OCI-LY1 (cell line): ENCODE measurements at regions not wholly inside any gene's neighbourhood (a gene's known extent, or its start where the extent isn't known, plus 50 kb on each side); places are given as distances from the start of the nearest gene placed in this dataset.

ENCODE experiments used
- CTCF ChIP-seq: fragments of 200-600 bp; sonication (generic), shearing (Covaris generic); IDR thresholded peaks from 2 replicates; pipeline ENCODE4 v1.5.1; 2017; ENCODE audit warnings: mild to moderate bottlenecking, antibody characterized with exemption, low read length, moderate library complexity, mixed read lengths
- EZH2 ChIP-seq: fragments of 200-600 bp; sonication (generic), shearing (Covaris generic); IDR thresholded peaks from 2 replicates; pipeline ENCODE4 v1.8.0; 2017; ENCODE audit warnings: borderline replicate concordance, mixed run types, mild to moderate bottlenecking, antibody characterized with exemption, low read length, moderate library complexity, mixed read lengths

DNA sequence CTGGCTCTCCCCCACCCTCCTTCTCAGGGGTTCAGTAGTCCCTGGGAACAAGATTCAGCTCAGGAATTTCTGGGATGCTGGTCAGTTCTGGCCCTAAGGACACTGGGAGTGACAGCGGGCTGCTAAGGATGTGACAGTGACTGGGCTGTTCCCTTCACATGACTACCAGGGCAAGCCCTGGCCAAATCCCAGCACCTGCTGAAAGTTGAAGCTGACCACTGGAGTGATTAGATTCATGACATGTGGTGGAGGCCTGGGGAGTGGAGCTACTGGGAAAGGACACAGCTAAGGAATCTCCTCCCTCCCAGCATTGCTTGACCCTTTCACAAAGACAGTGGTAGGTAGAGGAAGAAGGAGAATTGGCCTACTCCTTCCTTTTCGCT lies 204.9 kb downstream of the DAD1 start:
- TF ChIP-seq CTCF (no peak), EZH2 (no peak)
